ENCODE measurements at regions not wholly inside any gene's neighbourhood (a gene's known extent, or its start where the extent isn't known, plus 50 kb on each side); places are given as distances from the start of the nearest gene placed in this dataset.
"Not testable (repeated sequence)": the region's sequence is repeated elsewhere in the genome, so short reads cannot be mapped to it uniquely, and the experiment has no call there.

- H3K9me3 ChIP-seq (ENCODE audit: insufficient read depth, low read depth, low read length) = no peaks in the 10 kb centered on the region
- no peaks in the 10 kb centered on the region for H3K27me3 ChIP-seq (ENCODE audit: insufficient read depth, low read length, poor library complexity, severe bottlenecking)
- no peak overlapping the region for H3K9ac ChIP-seq (ENCODE audit: low read depth, low read length, poor library complexity, severe bottlenecking)
- H3K4me2 ChIP-seq (ENCODE audit: low read depth, low read length, poor library complexity, severe bottlenecking) = no peak overlapping the region
- H3K4me1 ChIP-seq (ENCODE audit: insufficient read depth, low read length, poor library complexity, severe bottlenecking) = no peaks in the 10 kb centered on the region
- no peak overlapping the region for H3K4me3 ChIP-seq (ENCODE audit: low read length, poor library complexity, severe bottlenecking)
- no peaks in the 10 kb centered on the region for H3F3A ChIP-seq (ENCODE audit: low read depth)
- no peaks in the 10 kb centered on the region for H4K20me1 ChIP-seq (ENCODE audit: insufficient read depth, low read length, poor library complexity, severe bottlenecking)
- H3K9me2 ChIP-seq (replicated peaks; ENCODE audit: low read depth, low read length) = no peaks in the 10 kb centered on the region
- no peak overlapping the region for H2AFZ ChIP-seq (ENCODE audit: low read length)
- H3K36me3 ChIP-seq (ENCODE audit: insufficient read depth, low read length) = no peaks in the 10 kb centered on the region
- TF ChIP-seq CTCF (conservative IDR thresholded peaks at IDR 0.05; ENCODE audit: low read length) = no peak
- TF ChIP-seq EZH2phosphoT487 (IDR thresholded peaks at IDR 0.05; ENCODE audit: borderline replicate concordance) = no peak
- H3K79me2 ChIP-seq (ENCODE audit: insufficient read depth, low read length) = no peaks in the 10 kb centered on the region
These were observed 295.9 kb upstream of the FOXK1 start for GRCh38 chr7:4386190-4386589.

- not testable (repeated sequence) for H3K4me1 ChIP-seq (ENCODE audit: insufficient read depth, low read length, poor library complexity, severe bottlenecking); H3K9me3 ChIP-seq (ENCODE audit: insufficient read depth, low read depth, low read length); H3K4me3 ChIP-seq (ENCODE audit: low read length, poor library complexity, severe bottlenecking); H3K79me2 ChIP-seq (ENCODE audit: insufficient read depth, low read length); H3K9me2 ChIP-seq (replicated peaks; ENCODE audit: low read depth, low read length); H3K9ac ChIP-seq (ENCODE audit: low read depth, low read length, poor library complexity, severe bottlenecking); H2AFZ ChIP-seq (ENCODE audit: low read length); H3K4me2 ChIP-seq (ENCODE audit: low read depth, low read length, poor library complexity, severe bottlenecking); H3F3A ChIP-seq (ENCODE audit: low read depth); H3K36me3 ChIP-seq (ENCODE audit: insufficient read depth, low read length); H3K27me3 ChIP-seq (ENCODE audit: insufficient read depth, low read length, poor library complexity, severe bottlenecking); H4K20me1 ChIP-seq (ENCODE audit: insufficient read depth, low read length, poor library complexity, severe bottlenecking)
These were observed 291.0 kb upstream of the FOXK1 start for GRCh38 chr7:4391103-4391502.

GRCh38 chr7:4394736-4395135 lies 287.4 kb upstream of the FOXK1 start:
- Histone ChIP-seq H3K79me2 (ENCODE audit: insufficient read depth, low read length) (no peaks in the 10 kb centered on the region), H3K9me2 (replicated peaks; ENCODE audit: low read depth, low read length) (no peaks in the 10 kb centered on the region), H3K36me3 (ENCODE audit: insufficient read depth, low read length) (no peaks in the 10 kb centered on the region), H2AFZ (ENCODE audit: low read length) (no peak overlapping the region), H3K4me1 (ENCODE audit: insufficient read depth, low read length, poor library complexity, severe bottlenecking) (no peaks in the 10 kb centered on the region), H3K4me3 (ENCODE audit: low read length, poor library complexity, severe bottlenecking) (no peak overlapping the region), H3K9ac (ENCODE audit: low read depth, low read length, poor library complexity, severe bottlenecking) (no peak overlapping the region), H3K4me2 (ENCODE audit: low read depth, low read length, poor library complexity, severe bottlenecking) (no peak overlapping the region), H3F3A (ENCODE audit: low read depth) (no peaks in the 10 kb centered on the region), H4K20me1 (ENCODE audit: insufficient read depth, low read length, poor library complexity, severe bottlenecking) (no peaks in the 10 kb centered on the region), H3K27me3 (ENCODE audit: insufficient read depth, low read length, poor library complexity, severe bottlenecking) (no peaks in the 10 kb centered on the region), H3K9me3 (ENCODE audit: insufficient read depth, low read depth, low read length) (no peaks in the 10 kb centered on the region; the same call in 1 of the 2 replicates)
- TF ChIP-seq EZH2phosphoT487 (IDR thresholded peaks at IDR 0.05; ENCODE audit: borderline replicate concordance) (no peak), CTCF (conservative IDR thresholded peaks at IDR 0.05; ENCODE audit: low read length) (no peak)

GRCh38 chr7:4399121-4399520 lies 283.0 kb upstream of the FOXK1 start:
- no peaks in the 10 kb centered on the region for H4K20me1 ChIP-seq (ENCODE audit: insufficient read depth, low read length, poor library complexity, severe bottlenecking)
- H3K9me2 ChIP-seq (replicated peaks; ENCODE audit: low read depth, low read length) = no peaks in the 10 kb centered on the region
- H3K36me3 ChIP-seq (ENCODE audit: insufficient read depth, low read length) = no peaks in the 10 kb centered on the region
- H3K4me2 ChIP-seq (ENCODE audit: low read depth, low read length, poor library complexity, severe bottlenecking) = no peak overlapping the region
- no peaks in the 10 kb centered on the region for H3F3A ChIP-seq (ENCODE audit: low read depth)
- no peaks in the 10 kb centered on the region for H3K27me3 ChIP-seq (ENCODE audit: insufficient read depth, low read length, poor library complexity, severe bottlenecking)
- H3K4me3 ChIP-seq (ENCODE audit: low read length, poor library complexity, severe bottlenecking) = no peak overlapping the region
- no peak overlapping the region for H3K9ac ChIP-seq (ENCODE audit: low read depth, low read length, poor library complexity, severe bottlenecking)
- no peaks in the 10 kb centered on the region; the same call in 1 of the 2 replicates for H3K9me3 ChIP-seq (ENCODE audit: insufficient read depth, low read depth, low read length)
- no peaks in the 10 kb centered on the region for H3K79me2 ChIP-seq (ENCODE audit: insufficient read depth, low read length)
- no peak overlapping the region for H2AFZ ChIP-seq (ENCODE audit: low read length)
- TF ChIP-seq EZH2phosphoT487 (IDR thresholded peaks at IDR 0.05; ENCODE audit: borderline replicate concordance) = no peak
- no peaks in the 10 kb centered on the region for H3K4me1 ChIP-seq (ENCODE audit: insufficient read depth, low read length, poor library complexity, severe bottlenecking)

Data from Loucy (cell line).